ENCODE measurements at regions not wholly inside any gene's neighbourhood (a gene's known extent, or its start where the extent isn't known, plus 50 kb on each side); places are given as distances from the start of the nearest gene placed in this dataset.

DNA sequence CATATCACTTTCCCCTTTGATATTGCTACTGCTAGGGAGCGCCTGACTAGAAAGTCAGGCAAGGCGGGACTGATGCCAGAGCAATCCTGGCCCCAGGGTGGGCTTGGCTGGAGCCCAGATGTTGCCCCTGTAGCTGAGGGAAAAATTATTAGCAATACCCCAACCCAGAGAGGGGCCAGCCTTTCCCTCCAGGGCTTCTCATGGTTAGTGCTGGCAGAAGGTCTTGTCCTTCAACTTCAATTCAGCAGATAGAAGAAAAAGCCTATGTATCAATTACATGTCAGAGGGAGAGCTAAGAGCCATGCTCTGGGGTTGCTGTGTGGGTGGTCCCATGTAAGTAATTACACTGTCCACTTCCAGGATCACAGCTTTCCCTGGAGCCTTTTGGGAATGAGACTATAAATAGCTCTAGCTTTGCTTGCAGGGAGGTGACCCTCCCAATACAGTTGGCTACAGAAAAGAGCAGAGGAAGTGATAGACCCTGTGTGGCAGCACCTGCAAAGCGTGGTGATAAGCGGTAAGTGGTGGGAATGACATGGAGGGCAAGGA, 579.1 kb downstream of the CCSER2 start:
- no peak overlapping the region for H3K9ac ChIP-seq
- H3K4me1 ChIP-seq = no peaks in the 10 kb centered on the region

GRCh38 chr10:84908491-84908890, 580.1 kb downstream of the CCSER2 start:
- H3K9ac ChIP-seq = no peak overlapping the region
- H3K4me1 ChIP-seq = no peaks in the 10 kb centered on the region
- no peaks in the 10 kb centered on the region for H3K9me3 ChIP-seq (replicated peaks in 1 of 11)
- H4K20me1 ChIP-seq = no peaks in the 10 kb centered on the region
- H3K36me3 ChIP-seq = no peaks in the 10 kb centered on the region
- no peaks in the 10 kb centered on the region for H3K27me3 ChIP-seq
- no peak overlapping the region for H3K4me2 ChIP-seq
- H3K27ac ChIP-seq = no peak overlapping the region
- no peak for TF ChIP-seq Cebpa-rat (IDR thresholded peaks at IDR 0.05)
- H3K4me3 ChIP-seq = no peak overlapping the region

More for the DNA sequence above, 579.1 kb downstream of the CCSER2 start:
- Histone ChIP-seq H3K27me3 (no peaks in the 10 kb centered on the region), H4K20me1 (no peaks in the 10 kb centered on the region), H3K27ac (no peak overlapping the region), H3K36me3 (no peaks in the 10 kb centered on the region), H3K4me3 (no peak overlapping the region), H3K4me2 (no peak overlapping the region), H3K9me3 (replicated peaks in 1 of 11) (no peaks in the 10 kb centered on the region)
- TF ChIP-seq Cebpa-rat (IDR thresholded peaks at IDR 0.05) = no peak

DNA sequence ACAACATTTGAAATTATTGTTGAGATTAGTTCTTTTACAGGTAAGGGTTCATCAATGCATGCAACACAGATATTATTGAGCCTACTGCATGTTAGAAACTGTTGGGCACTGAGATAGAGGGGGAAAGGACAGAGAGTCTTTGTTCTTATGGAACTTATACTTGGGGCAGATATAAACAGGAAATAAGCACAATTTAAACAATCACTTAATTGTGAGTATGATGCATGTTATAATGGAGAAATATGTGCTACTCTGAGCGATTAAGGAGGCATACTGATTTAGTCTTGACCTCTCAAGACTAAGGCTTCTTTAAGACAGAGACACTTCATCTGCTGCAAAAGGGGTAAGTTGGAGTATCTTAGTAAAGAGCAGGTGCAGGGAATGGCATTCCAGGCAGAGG, 593.3 kb downstream of the CCSER2 start:
- H4K20me1 ChIP-seq = no peaks in the 10 kb centered on the region
- TF ChIP-seq Cebpa-rat (IDR thresholded peaks at IDR 0.05) = no peak
- peaks cover 5 to 14% (median 10%) of the 10 kb centered on the region in 11 experiments; a peak in 17 of 22 replicates for H3K9me3 ChIP-seq (replicated peaks in 1 of 11)
- no peaks in the 10 kb centered on the region for H3K27me3 ChIP-seq
- H3K4me3 ChIP-seq = no peak overlapping the region
- no peaks in the 10 kb centered on the region for H3K4me1 ChIP-seq
- no peak overlapping the region for H3K27ac ChIP-seq
- no peaks in the 10 kb centered on the region for H3K36me3 ChIP-seq
- no peak overlapping the region for H3K9ac ChIP-seq
- H3K4me2 ChIP-seq = no peak overlapping the region

DNA sequence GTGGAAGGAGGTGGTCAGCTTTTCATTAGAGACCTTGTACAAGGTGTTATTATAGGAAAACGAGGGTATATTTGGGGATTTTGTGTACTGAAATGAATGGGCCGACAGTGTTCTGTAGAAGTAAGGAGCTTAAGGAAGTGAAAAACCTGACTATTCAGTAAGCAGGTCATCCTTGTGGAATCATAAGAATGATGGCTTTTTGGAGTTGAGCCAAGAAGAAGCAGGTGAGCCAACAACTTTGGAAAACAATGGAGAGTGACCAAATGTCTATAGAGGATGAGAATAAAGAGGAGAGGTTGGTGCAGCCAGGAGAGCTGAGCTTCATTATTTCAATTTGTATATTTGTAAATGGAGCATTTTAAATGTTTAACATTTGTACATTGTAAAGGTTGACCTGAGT, 595.7 kb downstream of the CCSER2 start:
- Histone ChIP-seq H3K27ac (no peak overlapping the region), H3K9me3 (replicated peaks in 1 of 11) (peaks cover under 1 to 4% (median 2%) of the 10 kb centered on the region in 11 experiments; a peak in 13 of 22 replicates), H3K4me2 (no peak overlapping the region), H3K27me3 (no peaks in the 10 kb centered on the region), H3K4me3 (no peak overlapping the region), H4K20me1 (no peaks in the 10 kb centered on the region), H3K4me1 (no peaks in the 10 kb centered on the region), H3K9ac (no peak overlapping the region), H3K36me3 (no peaks in the 10 kb centered on the region)
- no peak for TF ChIP-seq Cebpa-rat (IDR thresholded peaks at IDR 0.05)

DNA sequence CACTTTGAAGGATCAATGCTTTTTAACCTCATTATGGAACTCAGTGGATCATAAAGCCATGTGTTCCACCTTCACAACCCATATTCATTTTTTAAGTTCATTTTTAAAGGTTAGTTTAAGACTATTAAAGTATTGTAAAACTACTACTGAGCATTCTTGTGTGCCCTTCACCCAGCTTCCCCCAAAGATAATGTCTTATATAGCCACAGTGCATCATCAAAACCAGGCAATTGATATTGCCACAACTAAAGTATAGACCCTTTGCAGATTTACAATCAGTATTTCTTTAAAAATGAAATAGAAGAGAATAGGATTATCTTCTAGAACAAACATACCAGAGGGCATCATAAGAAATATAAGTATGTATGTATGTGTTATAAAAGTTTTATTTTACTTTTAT, 597.1 kb downstream of the CCSER2 start:
- TF ChIP-seq Cebpa-rat (IDR thresholded peaks at IDR 0.05) = no peak
- H3K9ac ChIP-seq = no peak overlapping the region
- H3K27ac ChIP-seq = no peak overlapping the region
- H3K36me3 ChIP-seq = no peaks in the 10 kb centered on the region
- no peaks in the 10 kb centered on the region for H3K27me3 ChIP-seq
- H3K9me3 ChIP-seq (replicated peaks in 1 of 11) = no peaks in the 10 kb centered on the region
- H3K4me2 ChIP-seq = no peak overlapping the region
- no peaks in the 10 kb centered on the region for H3K4me1 ChIP-seq
- no peak overlapping the region for H3K4me3 ChIP-seq
- no peaks in the 10 kb centered on the region for H4K20me1 ChIP-seq

DNA sequence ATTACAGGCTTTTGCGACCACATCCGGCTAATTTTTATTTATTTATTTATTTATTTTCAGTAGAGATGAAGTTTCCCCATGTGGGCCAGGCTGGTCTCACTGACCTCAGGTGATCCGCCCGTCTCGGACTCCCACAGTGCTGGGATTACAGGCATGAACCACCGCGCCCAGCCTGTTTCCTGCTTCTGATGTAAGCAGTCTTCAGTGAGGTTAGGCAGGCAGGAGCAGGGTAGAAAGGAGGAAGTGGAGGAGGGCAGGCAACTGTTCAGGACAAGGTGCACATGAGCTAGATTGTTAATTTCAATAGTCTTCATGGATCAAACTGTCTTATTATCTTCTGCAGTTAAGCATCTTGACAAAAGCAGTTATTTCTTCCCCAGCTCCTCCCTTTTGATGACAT, 605.0 kb downstream of the CCSER2 start:
- Histone ChIP-seq H4K20me1 (no peaks in the 10 kb centered on the region), H3K4me1 (peaks cover 10 to 15% (median 12%) of the 10 kb centered on the region in 10 experiments), H3K36me3 (no peaks in the 10 kb centered on the region), H3K27ac (no peak overlapping the region), H3K9ac (no peak overlapping the region), H3K4me3 (no peak overlapping the region), H3K4me2 (peak overlapping the region in 1 of 11 experiments; percentile 18; a peak in 1 of 22 replicates), H3K27me3 (no peaks in the 10 kb centered on the region), H3K9me3 (replicated peaks in 1 of 11) (no peaks in the 10 kb centered on the region)
- TF ChIP-seq Cebpa-rat (IDR thresholded peaks at IDR 0.05) = no peak

DNA sequence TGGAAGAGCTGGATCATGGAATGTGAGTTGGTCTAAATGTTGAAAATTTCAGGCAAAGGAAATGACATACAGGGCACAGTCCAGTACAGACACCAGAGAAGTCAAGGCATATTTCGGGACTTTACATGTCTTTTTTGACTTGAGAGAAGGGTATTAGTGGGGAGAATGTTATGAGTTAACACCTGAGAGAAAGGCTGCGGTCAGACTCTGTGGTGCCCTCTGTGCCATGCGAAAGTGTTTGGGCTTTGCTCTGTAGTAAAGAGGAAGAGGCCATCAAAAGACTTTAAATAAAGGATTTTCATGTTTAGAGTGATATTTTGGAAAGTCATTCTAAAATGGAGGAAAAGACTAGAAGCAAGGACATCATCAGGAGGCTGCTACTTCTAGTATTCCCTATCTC, 607.4 kb downstream of the CCSER2 start:
- TF ChIP-seq Cebpa-rat (IDR thresholded peaks at IDR 0.05) = no peak
- no peaks in the 10 kb centered on the region for H4K20me1 ChIP-seq
- H3K4me1 ChIP-seq = peaks cover 24 to 33% (median 30%) of the 10 kb centered on the region in 10 experiments
- H3K9me3 ChIP-seq (replicated peaks in 1 of 11) = no peaks in the 10 kb centered on the region
- H3K27ac ChIP-seq = no peak overlapping the region
- no peak overlapping the region for H3K4me2 ChIP-seq
- H3K4me3 ChIP-seq = no peak overlapping the region
- H3K27me3 ChIP-seq = no peaks in the 10 kb centered on the region
- no peaks in the 10 kb centered on the region for H3K36me3 ChIP-seq
- H3K9ac ChIP-seq = no peak overlapping the region

GRCh38 chr10:84938117-84938905, 609.9 kb downstream of the CCSER2 start:
- no peak overlapping the region for H3K9ac ChIP-seq

GRCh38 chr10:84943541-84943940, 615.2 kb downstream of the CCSER2 start:
- no peak overlapping the region for H3K9ac ChIP-seq
- H3K4me3 ChIP-seq = no peak overlapping the region
- H3K27me3 ChIP-seq = no peaks in the 10 kb centered on the region
- no peaks in the 10 kb centered on the region for H4K20me1 ChIP-seq
- no peaks in the 10 kb centered on the region for H3K9me3 ChIP-seq (replicated peaks in 1 of 11)
- H3K4me2 ChIP-seq = no peak overlapping the region
- H3K36me3 ChIP-seq = no peaks in the 10 kb centered on the region
- H3K4me1 ChIP-seq = peaks cover 12 to 25% (median 16%) of the 10 kb centered on the region in 10 experiments
- TF ChIP-seq Cebpa-rat (IDR thresholded peaks at IDR 0.05) = no peak
- no peak overlapping the region for H3K27ac ChIP-seq

More at GRCh38 chr10:84938117-84938905, 609.9 kb downstream of the CCSER2 start:
- Histone ChIP-seq H3K4me2 (peak overlapping the region; percentile 32 to 80 (median 69)), H3K4me1 (peaks cover 24 to 33% (median 30%) of the 10 kb centered on the region in 10 experiments), H3K27ac (no peak overlapping the region), H3K27me3 (no peaks in the 10 kb centered on the region), H3K4me3 (no peak overlapping the region), H3K9me3 (replicated peaks in 1 of 11) (no peaks in the 10 kb centered on the region), H3K36me3 (no peaks in the 10 kb centered on the region), H4K20me1 (no peaks in the 10 kb centered on the region)
- TF ChIP-seq Cebpa-rat (IDR thresholded peaks at IDR 0.05) = no peak

GRCh38 chr10:84944187-84944586, 615.8 kb downstream of the CCSER2 start:
- no peaks in the 10 kb centered on the region for H3K36me3 ChIP-seq
- H3K4me3 ChIP-seq = no peak overlapping the region
- H4K20me1 ChIP-seq = no peaks in the 10 kb centered on the region
- no peak overlapping the region for H3K9ac ChIP-seq
- no peak overlapping the region for H3K27ac ChIP-seq
- peaks cover 6 to 18% (median 10%) of the 10 kb centered on the region in 10 experiments; a peak in 19 of 20 replicates for H3K4me1 ChIP-seq
- H3K9me3 ChIP-seq (replicated peaks in 1 of 11) = no peaks in the 10 kb centered on the region
- H3K27me3 ChIP-seq = no peaks in the 10 kb centered on the region
- TF ChIP-seq Cebpa-rat (IDR thresholded peaks at IDR 0.05) = no peak
- H3K4me2 ChIP-seq = no peak overlapping the region

All from BLaER1 treated with 17β-estradiol and CSF1 and Interleukin-3, amounts not matched to agents 10 nM and 100 nM (cell line).